ENCODE measurements at regions not wholly inside any gene's neighbourhood (a gene's known extent, or its start where the extent isn't known, plus 50 kb on each side); places are given as distances from the start of the nearest gene placed in this dataset.

- no peak overlapping the region for H3K4me2 ChIP-seq (ENCODE audit: control insufficient read depth, extremely low read depth, insufficient read depth, low read depth, low read length)
- H3K4me1 ChIP-seq (ENCODE audit: control insufficient read depth, extremely low read depth, insufficient read depth, low read length) = no peaks in the 10 kb centered on the region
- no peak overlapping the region for H2AFZ ChIP-seq (ENCODE audit: control insufficient read depth, low read length)
- no peak for FAIRE-seq
- H3K9me3 ChIP-seq (ENCODE audit: control insufficient read depth, low read depth, low read length) = no peaks in the 10 kb centered on the region
- DNase-seq (ENCODE audit: low read depth, low spot score) = no peak
- dilution Hi-C loops (cut with MboI; ENCODE audit: extremely low pct_ligation_motif_present, low sequenced_read_pairs) = no loop called here
- H3K9ac ChIP-seq (ENCODE audit: control insufficient read depth, extremely low read depth, insufficient read depth, low read length) = no peak overlapping the region
- no peaks in the 10 kb centered on the region for H3K9me1 ChIP-seq (ENCODE audit: control insufficient read depth, extremely low read depth, insufficient read depth, low read length)
- no peak overlapping the region for H3K27ac ChIP-seq (ENCODE audit: control insufficient read depth, insufficient read depth, low read length)
- H3K27me3 ChIP-seq (ENCODE audit: control insufficient read depth, extremely low read depth, insufficient read depth, low read length) = no peaks in the 10 kb centered on the region
- no peaks in the 10 kb centered on the region for H3K79me2 ChIP-seq (ENCODE audit: control insufficient read depth, insufficient read depth, low read length)
- no peaks in the 10 kb centered on the region for H4K20me1 ChIP-seq (ENCODE audit: control insufficient read depth, extremely low read depth, insufficient read depth, low read length)
- no peaks in the 10 kb centered on the region for H3K36me3 ChIP-seq (ENCODE audit: control insufficient read depth in 2 of 2, extremely low read depth in 1 of 2, insufficient read depth in 2 of 2, low read length in 2 of 2)
- TF ChIP-seq EZH2 (IDR thresholded peaks at IDR 0.05; ENCODE audit: low read length) (no peak), CTCF (optimal IDR thresholded peaks at IDR 0.05 in 1 of 3, IDR thresholded peaks at IDR 0.05 in 1 of 3, conservative IDR thresholded peaks at IDR 0.05 in 1 of 3; ENCODE audit: extremely low read depth in 1 of 3, insufficient read depth in 2 of 3, low read length in 3 of 3) (no peak)
- no peak overlapping the region for H3K4me3 ChIP-seq (ENCODE audit: control insufficient read depth in 2 of 3, extremely low read depth in 1 of 3, insufficient read depth in 2 of 3, low read depth in 1 of 3, low read length in 3 of 3)
These were observed 91.8 kb upstream of the ACO1 start for GRCh38 chr9:32292611-32293010.

GRCh38 chr9:32293091-32293490 is 91.4 kb upstream of the ACO1 start:
- H3K79me2 ChIP-seq (ENCODE audit: control insufficient read depth, insufficient read depth, low read length) = no peaks in the 10 kb centered on the region
- no peaks in the 10 kb centered on the region for H3K9me3 ChIP-seq (ENCODE audit: control insufficient read depth, low read depth, low read length)
- H3K36me3 ChIP-seq (ENCODE audit: control insufficient read depth in 2 of 2, extremely low read depth in 1 of 2, insufficient read depth in 2 of 2, low read length in 2 of 2) = no peaks in the 10 kb centered on the region
- dilution Hi-C loops (cut with MboI; ENCODE audit: extremely low pct_ligation_motif_present, low sequenced_read_pairs) = no loop called here
- H3K27ac ChIP-seq (ENCODE audit: control insufficient read depth, insufficient read depth, low read length) = no peak overlapping the region
- H3K4me2 ChIP-seq (ENCODE audit: control insufficient read depth, extremely low read depth, insufficient read depth, low read depth, low read length) = no peak overlapping the region
- no peaks in the 10 kb centered on the region for H4K20me1 ChIP-seq (ENCODE audit: control insufficient read depth, extremely low read depth, insufficient read depth, low read length)
- H3K4me3 ChIP-seq (ENCODE audit: control insufficient read depth in 2 of 3, extremely low read depth in 1 of 3, insufficient read depth in 2 of 3, low read depth in 1 of 3, low read length in 3 of 3) = no peak overlapping the region
- H3K4me1 ChIP-seq (ENCODE audit: control insufficient read depth, extremely low read depth, insufficient read depth, low read length) = no peaks in the 10 kb centered on the region
- H3K9me1 ChIP-seq (ENCODE audit: control insufficient read depth, extremely low read depth, insufficient read depth, low read length) = no peaks in the 10 kb centered on the region
- FAIRE-seq = no peak
- no peaks in the 10 kb centered on the region for H3K27me3 ChIP-seq (ENCODE audit: control insufficient read depth, extremely low read depth, insufficient read depth, low read length)
- no peak for DNase-seq (ENCODE audit: low read depth, low spot score)
- no peak for TF ChIP-seq EZH2 (IDR thresholded peaks at IDR 0.05; ENCODE audit: low read length)
- H2AFZ ChIP-seq (ENCODE audit: control insufficient read depth, low read length) = no peak overlapping the region
- H3K9ac ChIP-seq (ENCODE audit: control insufficient read depth, extremely low read depth, insufficient read depth, low read length) = no peak overlapping the region

DNA sequence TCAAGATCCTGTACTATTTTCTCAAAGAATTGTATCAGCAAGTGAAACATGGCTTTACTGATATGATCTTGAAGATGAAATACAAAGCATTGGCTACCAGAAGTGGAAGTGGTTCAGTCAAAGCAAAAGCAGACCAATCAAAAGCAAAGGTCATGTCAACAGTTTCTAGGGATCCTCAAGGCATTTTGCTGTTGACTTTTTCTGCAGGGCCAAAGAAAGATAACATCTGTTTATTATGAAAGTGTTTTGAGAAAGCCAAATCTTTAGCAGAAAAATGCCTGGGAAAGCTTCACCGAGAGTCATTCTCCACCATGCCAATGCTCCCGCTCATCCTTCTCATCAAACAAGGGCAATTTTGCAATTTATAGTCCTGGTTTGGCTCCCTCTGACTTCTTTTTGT is 90.3 kb upstream of the ACO1 start:
- no peak for FAIRE-seq
- H3K4me3 ChIP-seq (ENCODE audit: control insufficient read depth in 2 of 3, extremely low read depth in 1 of 3, insufficient read depth in 2 of 3, low read depth in 1 of 3, low read length in 3 of 3) = no peak overlapping the region
- H3K36me3 ChIP-seq (ENCODE audit: control insufficient read depth in 2 of 2, extremely low read depth in 1 of 2, insufficient read depth in 2 of 2, low read length in 2 of 2) = no peaks in the 10 kb centered on the region
- H3K79me2 ChIP-seq (ENCODE audit: control insufficient read depth, insufficient read depth, low read length) = no peaks in the 10 kb centered on the region
- no peak overlapping the region for H3K4me2 ChIP-seq (ENCODE audit: control insufficient read depth, extremely low read depth, insufficient read depth, low read depth, low read length)
- H4K20me1 ChIP-seq (ENCODE audit: control insufficient read depth, extremely low read depth, insufficient read depth, low read length) = no peaks in the 10 kb centered on the region
- no peak overlapping the region for H3K9ac ChIP-seq (ENCODE audit: control insufficient read depth, extremely low read depth, insufficient read depth, low read length)
- no peak overlapping the region for H2AFZ ChIP-seq (ENCODE audit: control insufficient read depth, low read length)
- H3K27ac ChIP-seq (ENCODE audit: control insufficient read depth, insufficient read depth, low read length) = no peak overlapping the region
- DNase-seq (ENCODE audit: low read depth, low spot score) = no peak
- H3K9me1 ChIP-seq (ENCODE audit: control insufficient read depth, extremely low read depth, insufficient read depth, low read length) = no peaks in the 10 kb centered on the region
- H3K4me1 ChIP-seq (ENCODE audit: control insufficient read depth, extremely low read depth, insufficient read depth, low read length) = no peaks in the 10 kb centered on the region
- dilution Hi-C loops (cut with MboI; ENCODE audit: extremely low pct_ligation_motif_present, low sequenced_read_pairs) = no loop called here
- no peaks in the 10 kb centered on the region for H3K27me3 ChIP-seq (ENCODE audit: control insufficient read depth, extremely low read depth, insufficient read depth, low read length)
- TF ChIP-seq CTCF (optimal IDR thresholded peaks at IDR 0.05 in 1 of 3, IDR thresholded peaks at IDR 0.05 in 1 of 3, conservative IDR thresholded peaks at IDR 0.05 in 1 of 3; ENCODE audit: extremely low read depth in 1 of 3, insufficient read depth in 2 of 3, low read length in 3 of 3) (no peak), EZH2 (IDR thresholded peaks at IDR 0.05; ENCODE audit: low read length) (no peak)
- no peaks in the 10 kb centered on the region for H3K9me3 ChIP-seq (ENCODE audit: control insufficient read depth, low read depth, low read length)

Data from keratinocyte (primary cell).